H9 (cell line): ENCODE measurements at regions not wholly inside any gene's neighbourhood (a gene's known extent, or its start where the extent isn't known, plus 50 kb on each side); places are given as distances from the start of the nearest gene placed in this dataset.

Experiments used
- DNase-seq: peaks from one replicate; pipeline ENCODE4 v3.0.0-alpha.2; 2017
- H2AFZ ChIP-seq: one replicate; pipeline ENCODE4 v1.6.1; 2013; ENCODE audit warnings: mild to moderate bottlenecking, low read length, control low read depth, moderate library complexity
- H2AK5ac ChIP-seq: 2 replicates; pipeline ENCODE4 v1.6.1; 2013; ENCODE audit warnings: low read length, control low read depth, mixed read lengths; ENCODE audit not compliant: insufficient read length
- H2BK120ac ChIP-seq: one replicate; pipeline ENCODE4 v1.6.1; 2013; ENCODE audit warnings: low read depth, mild to moderate bottlenecking, low read length, control low read depth, inconsistent platforms; ENCODE audit not compliant: poor library complexity, severe bottlenecking
- H2BK12ac ChIP-seq: 2 replicates; pipeline ENCODE4 v1.6.1; 2013; ENCODE audit warnings: low read length, control low read depth, mixed read lengths, low read depth; ENCODE audit not compliant: insufficient read length
- H2BK15ac ChIP-seq: 2 replicates; pipeline ENCODE4 v1.6.1; 2013; ENCODE audit warnings: low read depth, low read length, control low read depth
- H2BK20ac ChIP-seq: one replicate; pipeline ENCODE4 v1.6.1; 2013; ENCODE audit warnings: low read depth, mild to moderate bottlenecking, low read length, control low read depth, inconsistent platforms; ENCODE audit not compliant: poor library complexity, severe bottlenecking
- H2BK5ac ChIP-seq: 2 replicates; pipeline ENCODE4 v1.6.1; 2013; ENCODE audit warnings: low read length, control low read depth, mixed read lengths; ENCODE audit not compliant: insufficient read length
- H3K14ac ChIP-seq: 2 replicates; pipeline ENCODE4 v1.6.1; 2013; ENCODE audit warnings: low read length, control low read depth; ENCODE audit not compliant: insufficient read depth
- H3K18ac ChIP-seq: 2 replicates; pipeline ENCODE4 v1.6.1; 2013; ENCODE audit warnings: low read depth, mild to moderate bottlenecking, mixed read lengths, low read length, control low read depth; ENCODE audit not compliant: insufficient read length
- H3K23ac ChIP-seq: 2 replicates; pipeline ENCODE4 v1.6.1; 2013; ENCODE audit warnings: low read length, control low read depth, mixed read lengths, low read depth; ENCODE audit not compliant: insufficient read length
- H3K23me2 ChIP-seq: 2 replicates; pipeline ENCODE4 v1.6.1; 2013; ENCODE audit warnings: low read depth, mild to moderate bottlenecking, mixed read lengths, low read length, control low read depth; ENCODE audit not compliant: insufficient read length, poor library complexity, severe bottlenecking
- H3K27ac ChIP-seq: 2 replicates; pipeline ENCODE4 v1.5.1; 2013; ENCODE audit warnings: low read length, control low read depth, mixed read lengths, low read depth; ENCODE audit not compliant: insufficient read length
- H3K27me3 ChIP-seq: 2 replicates; pipeline ENCODE4 v1.6.1; 2013; ENCODE audit warnings: low read length, control low read depth, inconsistent platforms; ENCODE audit not compliant: insufficient read depth
- H3K4ac ChIP-seq: 2 replicates; pipeline ENCODE4 v1.6.1; 2013; ENCODE audit warnings: low read depth, mild to moderate bottlenecking, control low read depth, inconsistent platforms, low read length, moderate library complexity
- H3K4me1 ChIP-seq: 2 replicates; pipeline ENCODE4 v1.6.1; 2013; ENCODE audit warnings: low read length, control low read depth, inconsistent platforms; ENCODE audit not compliant: insufficient read depth
- H3K4me2 ChIP-seq: 2 replicates; pipeline ENCODE4 v1.6.1; 2013; ENCODE audit warnings: low read length, control low read depth, mixed read lengths; ENCODE audit not compliant: insufficient read length, insufficient read depth
- H3K56ac ChIP-seq: 2 replicates; pipeline ENCODE4 v1.6.1; 2013; ENCODE audit warnings: low read depth, mild to moderate bottlenecking, mixed read lengths, low read length, control low read depth; ENCODE audit not compliant: insufficient read length
- H3K79me1 ChIP-seq: 2 replicates; pipeline ENCODE4 v1.6.1; 2013; ENCODE audit warnings: low read depth, mild to moderate bottlenecking, moderate library complexity, low read length, control low read depth, inconsistent platforms; ENCODE audit not compliant: insufficient read depth, poor library complexity, severe bottlenecking
- H3K79me2 ChIP-seq: 2 replicates; pipeline ENCODE4 v1.6.1; 2013; ENCODE audit warnings: low read length, control low read depth, inconsistent platforms; ENCODE audit not compliant: insufficient read depth
- H3K9ac ChIP-seq: 2 replicates; pipeline ENCODE4 v1.6.1; 2013; ENCODE audit warnings: low read length, control low read depth, mixed read lengths; ENCODE audit not compliant: insufficient read length; ENCODE audit errors: extremely low read depth
- H3K9me3 ChIP-seq: one replicate; pipeline ENCODE4 v1.6.1; 2013; ENCODE audit warnings: low read depth, low read length, inconsistent platforms; ENCODE audit not compliant: control insufficient read depth
- H3T11ph ChIP-seq: one replicate; pipeline ENCODE4 v1.6.1; 2013; ENCODE audit warnings: mild to moderate bottlenecking, low read length, control low read depth, inconsistent platforms
- H4K20me1 ChIP-seq: one replicate; pipeline ENCODE4 v1.6.1; 2013; ENCODE audit not compliant: control insufficient read depth, insufficient read length, insufficient read depth
- H4K5ac ChIP-seq: 2 replicates; pipeline ENCODE4 v1.6.1; 2013; ENCODE audit warnings: low read depth, mild to moderate bottlenecking, mixed read lengths, low read length, control low read depth; ENCODE audit not compliant: insufficient read length
- H4K8ac ChIP-seq: replicated peaks from 2 replicates; pipeline ENCODE4 v1.6.1; 2013; ENCODE audit warnings: low read length, control low read depth, mixed read lengths, low read depth; ENCODE audit not compliant: insufficient read length
- H4K91ac ChIP-seq: 2 replicates; pipeline ENCODE4 v1.6.1; 2013; ENCODE audit warnings: low read depth, mild to moderate bottlenecking, moderate library complexity, mixed read lengths, low read length, control low read depth; ENCODE audit not compliant: insufficient read length
- H3K27ac Mint-ChIP-seq, 3 experiments: 2 replicates in 2 of 3; 3 replicates in 1 of 3; pipeline ENCODE4 v1.8.0; 2020 to 2021; ENCODE audit warnings: mixed read lengths in 3 of 3, mild to moderate bottlenecking in 1 of 3, moderate library complexity in 1 of 3
- H3K27me3 Mint-ChIP-seq: 2 replicates; pipeline ENCODE4 v1.8.0; 2021; ENCODE audit warnings: low read depth, mild to moderate bottlenecking, moderate library complexity, mixed read lengths
- H3K36me3 Mint-ChIP-seq, 3 experiments: 2 replicates in 2 of 3; 3 replicates in 1 of 3; pipeline ENCODE4 v1.8.0; 2020 to 2021; ENCODE audit warnings: low read depth in 3 of 3, mixed read lengths in 3 of 3; ENCODE audit not compliant: insufficient read depth in 1 of 3
- H3K4me1 Mint-ChIP-seq, 2 experiments: 2 replicates each; pipeline ENCODE4 v1.8.0; 2020; ENCODE audit warnings: mixed read lengths in 2 of 2
- H3K4me3 Mint-ChIP-seq, 2 experiments: 2 replicates in 1 of 2; 3 replicates in 1 of 2; pipeline ENCODE4 v1.8.0; 2020 to 2021; ENCODE audit warnings: mild to moderate bottlenecking in 2 of 2, mixed read lengths in 2 of 2, moderate library complexity in 1 of 2
- H3K9me3 Mint-ChIP-seq, 2 experiments: 2 replicates in 1 of 2; 3 replicates in 1 of 2; pipeline ENCODE4 v1.8.0; 2020; ENCODE audit warnings: mild to moderate bottlenecking in 2 of 2, mixed read lengths in 2 of 2, moderate library complexity in 1 of 2
- WGBS: extraction: QIAGEN DNeasy Blood & Tissue Kit; methylation state at CpG from one replicate; pipeline ENCODE4 v1.1.7; 2013; ENCODE audit warnings: missing lambda C conversion rate, low lambda C conversion rate, mixed read lengths; ENCODE audit not compliant: insufficient read length; ENCODE audit errors: extremely low coverage; 5-methylcytosine and 5-hydroxymethylcytosine counted together
- TF ChIP-seq, protein P1 (sequence below): fragments of 200-600 bp; sonication (generic); conservative IDR thresholded peaks from 3 replicates; pipeline ENCODE4 v1.8.0; 2021; ENCODE audit warnings: antibody characterized with exemption, mild to moderate bottlenecking

DNA sequence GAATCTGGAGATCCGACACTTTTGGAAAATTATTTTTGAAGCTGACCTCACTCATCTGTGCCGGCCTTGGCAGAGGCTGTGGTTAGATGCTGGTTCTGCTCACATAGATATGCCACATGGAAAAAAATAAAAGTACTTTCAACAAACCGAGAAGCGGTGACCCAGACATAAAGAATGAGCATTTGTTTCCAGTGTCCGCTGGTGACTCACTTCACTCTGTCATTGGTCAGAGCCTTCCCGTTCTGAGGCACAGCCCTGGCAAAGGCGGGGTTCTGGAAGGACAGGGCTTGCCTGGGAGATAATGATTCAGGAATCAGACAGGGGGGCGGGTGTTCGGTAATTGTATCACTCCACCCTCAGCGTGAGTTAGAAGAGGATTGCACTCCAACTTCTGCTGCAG lies 172.4 kb upstream of the MXRA5 start:
- Histone ChIP-seq H2BK12ac (no peak overlapping the region), H2AK5ac (no peak overlapping the region), H3K23ac (no peak overlapping the region), H3K23me2 (no peaks in the 10 kb centered on the region), H2BK5ac (no peak overlapping the region), H3K14ac (no peak overlapping the region), H3T11ph (no peak overlapping the region), H3K9ac (no peak overlapping the region), H3K4me2 (no peak overlapping the region), H3K79me1 (no peaks in the 10 kb centered on the region), H2BK20ac (no peak overlapping the region), H3K9me3 (no peaks in the 10 kb centered on the region), H3K27ac (no peak overlapping the region), H3K56ac (no peak overlapping the region), H4K5ac (no peak overlapping the region), H4K8ac (no peak overlapping the region), H3K4ac (no peak overlapping the region), H3K18ac (no peak overlapping the region), H4K91ac (no peak overlapping the region), H3K4me1 (no peaks in the 10 kb centered on the region), H2BK15ac (no peak overlapping the region), H3K27me3 (no peaks in the 10 kb centered on the region), H2BK120ac (no peak overlapping the region), H2AFZ (no peak overlapping the region), H3K79me2 (no peaks in the 10 kb centered on the region), H4K20me1 (no peaks in the 10 kb centered on the region)
- Mint-ChIP-seq H3K4me1 (no peaks in the 10 kb centered on the region; a peak in 1 of 4 replicates), H3K27me3 (peaks cover 1% of the 10 kb centered on the region; the same call in 1 of the 2 replicates), H3K4me3 (no peak overlapping the region), H3K9me3 (no peaks in the 10 kb centered on the region), H3K27ac (no peak overlapping the region), H3K36me3 (no peaks in the 10 kb centered on the region)
- DNase-seq, result peak; percentile 30
- WGBS, result no CpG with 5 or more reads among the region's 10 CpGs
- TF ChIP-seq, protein P1, sequence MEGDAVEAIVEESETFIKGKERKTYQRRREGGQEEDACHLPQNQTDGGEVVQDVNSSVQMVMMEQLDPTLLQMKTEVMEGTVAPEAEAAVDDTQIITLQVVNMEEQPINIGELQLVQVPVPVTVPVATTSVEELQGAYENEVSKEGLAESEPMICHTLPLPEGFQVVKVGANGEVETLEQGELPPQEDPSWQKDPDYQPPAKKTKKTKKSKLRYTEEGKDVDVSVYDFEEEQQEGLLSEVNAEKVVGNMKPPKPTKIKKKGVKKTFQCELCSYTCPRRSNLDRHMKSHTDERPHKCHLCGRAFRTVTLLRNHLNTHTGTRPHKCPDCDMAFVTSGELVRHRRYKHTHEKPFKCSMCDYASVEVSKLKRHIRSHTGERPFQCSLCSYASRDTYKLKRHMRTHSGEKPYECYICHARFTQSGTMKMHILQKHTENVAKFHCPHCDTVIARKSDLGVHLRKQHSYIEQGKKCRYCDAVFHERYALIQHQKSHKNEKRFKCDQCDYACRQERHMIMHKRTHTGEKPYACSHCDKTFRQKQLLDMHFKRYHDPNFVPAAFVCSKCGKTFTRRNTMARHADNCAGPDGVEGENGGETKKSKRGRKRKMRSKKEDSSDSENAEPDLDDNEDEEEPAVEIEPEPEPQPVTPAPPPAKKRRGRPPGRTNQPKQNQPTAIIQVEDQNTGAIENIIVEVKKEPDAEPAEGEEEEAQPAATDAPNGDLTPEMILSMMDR, result no peak
